Nephron (organoid): ENCODE measurements at regions not wholly inside any gene's neighbourhood (a gene's known extent, or its start where the extent isn't known, plus 50 kb on each side); places are given as distances from the start of the nearest gene placed in this dataset.

ENCODE experiments used
- H3K27ac Mint-ChIP-seq, 3 experiments: 2 replicates each; pipeline ENCODE4 v1.8.0; 2020; ENCODE audit warnings: mixed read lengths in 3 of 3, mild to moderate bottlenecking in 2 of 3, moderate library complexity in 1 of 3
- H3K27me3 Mint-ChIP-seq: 2 replicates; pipeline ENCODE4 v1.8.0; 2021; ENCODE audit warnings: low read depth, mild to moderate bottlenecking, moderate library complexity, mixed read lengths
- H3K36me3 Mint-ChIP-seq: 2 replicates; pipeline ENCODE4 v1.8.0; 2020; ENCODE audit warnings: low read depth, mixed read lengths
- H3K4me1 Mint-ChIP-seq: 2 replicates; pipeline ENCODE4 v1.8.0; 2020; ENCODE audit warnings: mixed read lengths
- H3K4me3 Mint-ChIP-seq, 3 experiments: 2 replicates each; pipeline ENCODE4 v1.8.0; 2020; ENCODE audit warnings: mild to moderate bottlenecking in 3 of 3, mixed read lengths in 3 of 3, moderate library complexity in 2 of 3
- H3K9me3 Mint-ChIP-seq: 2 replicates; pipeline ENCODE4 v1.8.0; 2020; ENCODE audit warnings: mixed read lengths
- TF ChIP-seq, protein P1 (sequence below), 3 experiments: fragments of 200-600 bp; sonication (generic); IDR thresholded peaks; one replicate each; pipeline ENCODE4 v1.5.0; 2021; ENCODE audit warnings: antibody characterized with exemption in 3 of 3; ENCODE audit not compliant: unreplicated experiment in 3 of 3

DNA sequence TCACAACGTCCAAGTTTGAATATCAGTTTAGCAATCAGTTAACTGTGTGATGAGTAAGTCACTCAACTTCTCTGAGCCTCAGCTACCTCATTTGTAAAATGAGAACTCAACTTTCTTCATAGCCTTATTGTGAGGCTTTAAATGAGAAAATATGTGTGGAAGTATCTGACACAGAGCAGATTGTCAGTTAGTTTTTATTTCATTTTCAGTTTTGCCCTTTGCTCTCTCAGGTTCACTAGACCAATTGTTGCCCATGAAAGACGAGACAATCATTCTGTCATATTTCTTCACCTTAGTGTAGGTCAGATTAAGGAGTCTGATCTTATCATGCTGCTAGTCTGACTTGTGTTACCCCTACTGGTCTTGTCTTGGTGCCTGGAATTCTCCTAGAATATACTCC, 232.8 kb upstream of the PTBP2 start:
- no peak overlapping the region for H3K4me3 Mint-ChIP-seq
- peaks cover 4% of the 10 kb centered on the region for H3K4me1 Mint-ChIP-seq
- no peaks in the 10 kb centered on the region for H3K36me3 Mint-ChIP-seq
- no peak overlapping the region for H3K27ac Mint-ChIP-seq
- no peaks in the 10 kb centered on the region for H3K27me3 Mint-ChIP-seq
- TF ChIP-seq, protein P1, sequence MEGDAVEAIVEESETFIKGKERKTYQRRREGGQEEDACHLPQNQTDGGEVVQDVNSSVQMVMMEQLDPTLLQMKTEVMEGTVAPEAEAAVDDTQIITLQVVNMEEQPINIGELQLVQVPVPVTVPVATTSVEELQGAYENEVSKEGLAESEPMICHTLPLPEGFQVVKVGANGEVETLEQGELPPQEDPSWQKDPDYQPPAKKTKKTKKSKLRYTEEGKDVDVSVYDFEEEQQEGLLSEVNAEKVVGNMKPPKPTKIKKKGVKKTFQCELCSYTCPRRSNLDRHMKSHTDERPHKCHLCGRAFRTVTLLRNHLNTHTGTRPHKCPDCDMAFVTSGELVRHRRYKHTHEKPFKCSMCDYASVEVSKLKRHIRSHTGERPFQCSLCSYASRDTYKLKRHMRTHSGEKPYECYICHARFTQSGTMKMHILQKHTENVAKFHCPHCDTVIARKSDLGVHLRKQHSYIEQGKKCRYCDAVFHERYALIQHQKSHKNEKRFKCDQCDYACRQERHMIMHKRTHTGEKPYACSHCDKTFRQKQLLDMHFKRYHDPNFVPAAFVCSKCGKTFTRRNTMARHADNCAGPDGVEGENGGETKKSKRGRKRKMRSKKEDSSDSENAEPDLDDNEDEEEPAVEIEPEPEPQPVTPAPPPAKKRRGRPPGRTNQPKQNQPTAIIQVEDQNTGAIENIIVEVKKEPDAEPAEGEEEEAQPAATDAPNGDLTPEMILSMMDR (IDR thresholded peaks at IDR 0.05; ENCODE audit: unreplicated experiment in 3 of 3): no peak
- H3K9me3 Mint-ChIP-seq: no peaks in the 10 kb centered on the region

DNA sequence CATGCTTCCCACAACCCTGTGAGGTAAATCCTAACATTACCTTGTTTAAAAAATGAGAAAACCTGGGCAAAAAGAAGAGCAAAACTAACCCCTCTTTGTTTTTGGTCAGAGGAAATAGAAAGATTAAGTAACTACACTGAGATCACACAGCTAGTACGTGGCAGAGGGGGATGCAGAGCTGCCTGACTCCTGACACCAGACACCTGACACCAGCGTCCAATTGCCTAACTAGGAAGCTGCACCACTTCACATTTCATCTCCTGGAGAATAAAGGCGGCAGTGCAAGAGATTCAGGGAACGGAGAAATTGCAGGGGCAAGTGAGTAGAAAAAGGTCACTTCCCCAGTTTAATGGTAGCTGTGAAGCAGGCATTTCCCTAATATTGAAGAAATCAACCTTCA, 229.3 kb upstream of the PTBP2 start:
- H3K9me3 Mint-ChIP-seq: no peaks in the 10 kb centered on the region
- H3K27me3 Mint-ChIP-seq: no peaks in the 10 kb centered on the region
- no peak overlapping the region for H3K27ac Mint-ChIP-seq
- TF ChIP-seq, protein P1 (IDR thresholded peaks at IDR 0.05; ENCODE audit: unreplicated experiment in 3 of 3): no peak
- no peaks in the 10 kb centered on the region for H3K36me3 Mint-ChIP-seq
- no peaks in the 10 kb centered on the region for H3K4me1 Mint-ChIP-seq
- no peak overlapping the region for H3K4me3 Mint-ChIP-seq

DNA sequence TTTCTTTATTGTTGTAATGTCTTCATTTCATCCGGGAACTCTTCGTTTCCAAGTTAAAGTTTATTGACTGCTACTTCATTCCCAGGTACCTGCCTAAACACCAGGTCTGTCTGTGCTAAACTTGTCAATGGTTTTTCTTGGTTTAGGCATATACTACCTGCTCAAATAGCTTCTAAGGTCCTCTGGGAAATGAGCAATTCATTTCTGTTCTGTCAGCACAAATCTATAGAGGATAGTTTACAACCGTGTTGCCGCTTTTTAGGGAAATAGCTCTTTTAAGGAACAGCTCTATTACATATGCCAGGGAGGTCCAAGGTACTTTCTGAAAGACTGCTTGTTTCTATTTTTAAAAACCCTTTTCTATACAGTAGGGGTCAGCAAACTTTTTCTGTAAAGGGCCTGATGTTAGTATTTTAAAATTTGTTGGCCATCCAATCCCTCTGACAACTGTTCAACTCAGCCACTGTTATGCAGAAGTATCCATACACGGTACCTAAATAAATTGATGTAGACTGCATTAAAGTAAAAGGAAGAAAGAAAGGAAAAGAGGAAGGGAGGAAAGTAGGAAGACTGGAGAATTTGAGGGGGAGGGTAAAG, 222.7 kb upstream of the PTBP2 start:
- TF ChIP-seq, protein P1 (IDR thresholded peaks at IDR 0.05; ENCODE audit: unreplicated experiment in 3 of 3): peak in 2 of 3 experiments; percentile 9 to 13
- H3K4me3 Mint-ChIP-seq: no peak overlapping the region
- no peaks in the 10 kb centered on the region for H3K9me3 Mint-ChIP-seq
- peaks cover 3% of the 10 kb centered on the region for H3K27me3 Mint-ChIP-seq
- H3K4me1 Mint-ChIP-seq: peaks cover 5% of the 10 kb centered on the region
- H3K36me3 Mint-ChIP-seq: no peaks in the 10 kb centered on the region
- H3K27ac Mint-ChIP-seq: no peak overlapping the region

DNA sequence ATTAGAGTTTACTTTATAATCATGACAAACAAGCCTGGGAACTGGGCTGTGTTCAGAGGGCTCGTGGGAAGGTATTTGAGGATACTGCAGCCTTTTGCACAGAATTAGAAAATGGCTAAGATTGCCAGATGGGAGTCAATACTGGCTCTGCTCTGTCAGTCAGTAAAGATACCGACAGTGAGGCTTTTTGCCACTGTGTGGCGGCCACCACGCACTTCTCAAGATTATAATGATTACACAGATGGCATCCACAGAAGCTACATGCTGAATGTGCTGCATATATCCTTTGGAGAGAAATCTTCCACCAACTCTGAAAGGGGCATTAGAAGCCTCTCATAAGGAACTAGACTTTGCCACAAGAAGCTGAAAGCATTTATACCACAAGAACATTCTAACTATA, 213.4 kb upstream of the PTBP2 start:
- no peaks in the 10 kb centered on the region for H3K9me3 Mint-ChIP-seq
- no peak overlapping the region for H3K4me3 Mint-ChIP-seq
- H3K27me3 Mint-ChIP-seq: no peaks in the 10 kb centered on the region
- peaks cover 17% of the 10 kb centered on the region for H3K4me1 Mint-ChIP-seq
- H3K36me3 Mint-ChIP-seq: no peaks in the 10 kb centered on the region
- TF ChIP-seq, protein P1 (IDR thresholded peaks at IDR 0.05; ENCODE audit: unreplicated experiment in 3 of 3): no peak
- no peak overlapping the region for H3K27ac Mint-ChIP-seq

DNA sequence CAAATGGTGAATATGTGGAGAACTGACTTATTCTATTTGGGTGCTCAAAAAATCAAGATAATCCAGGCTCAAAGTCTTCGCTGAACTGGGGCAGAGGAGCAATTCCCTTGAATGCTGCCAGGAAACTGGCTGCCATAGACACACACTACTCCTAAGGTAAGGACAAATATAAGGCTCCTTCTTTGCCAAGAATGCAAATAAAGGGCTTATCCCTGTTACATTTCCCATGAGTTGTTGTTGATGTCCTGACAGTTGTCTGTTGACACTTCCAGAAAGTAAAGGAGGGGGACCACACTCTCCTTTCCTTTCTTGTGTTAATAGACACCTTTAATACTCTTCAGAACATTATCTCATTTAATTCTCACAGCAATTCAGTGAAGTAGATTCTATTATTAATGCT, 212.2 kb upstream of the PTBP2 start:
- TF ChIP-seq, protein P1 (IDR thresholded peaks at IDR 0.05; ENCODE audit: unreplicated experiment in 3 of 3): no peak
- Mint-ChIP-seq H3K27me3 (no peaks in the 10 kb centered on the region), H3K36me3 (no peaks in the 10 kb centered on the region), H3K4me3 (no peak overlapping the region), H3K4me1 (peaks cover 21% of the 10 kb centered on the region), H3K27ac (no peak overlapping the region), H3K9me3 (no peaks in the 10 kb centered on the region)

DNA sequence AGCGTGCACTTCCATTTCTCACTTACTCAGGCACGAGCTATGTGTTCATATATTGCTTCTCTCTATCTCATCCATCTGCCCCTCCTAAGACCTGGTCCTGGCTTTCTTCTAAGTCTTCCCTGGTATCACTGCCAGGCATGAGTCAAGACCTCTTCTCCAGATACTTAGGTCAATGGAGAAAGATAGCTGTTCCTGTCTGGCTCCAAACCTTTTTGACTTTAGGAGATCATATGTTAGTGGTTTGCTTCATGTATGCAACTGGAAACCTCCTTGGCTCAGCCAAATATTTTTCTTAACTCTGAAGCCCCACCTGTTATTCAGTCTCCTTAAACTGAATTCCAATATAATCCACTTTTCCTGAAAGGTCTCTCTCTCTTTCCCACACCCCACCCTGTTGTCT, 211.6 kb upstream of the PTBP2 start:
- H3K36me3 Mint-ChIP-seq: no peaks in the 10 kb centered on the region
- peaks cover 21% of the 10 kb centered on the region for H3K4me1 Mint-ChIP-seq
- peak overlapping the region in 2 of 3 experiments; percentile 17 to 57 for H3K27ac Mint-ChIP-seq
- no peaks in the 10 kb centered on the region for H3K9me3 Mint-ChIP-seq
- H3K27me3 Mint-ChIP-seq: no peaks in the 10 kb centered on the region
- TF ChIP-seq, protein P1 (IDR thresholded peaks at IDR 0.05; ENCODE audit: unreplicated experiment in 3 of 3): no peak
- H3K4me3 Mint-ChIP-seq: no peak overlapping the region
